Neutrophil (primary cell): ENCODE measurements at regions not wholly inside any gene's neighbourhood (a gene's known extent, or its start where the extent isn't known, plus 50 kb on each side); places are given as distances from the start of the nearest gene placed in this dataset.

Experiments used
- H3K27ac ChIP-seq: fragments of 200-600 bp; sonication (generic); 2 replicates; pipeline ENCODE4 v1.5.1; 2016; ENCODE audit warnings: mild to moderate bottlenecking, moderate library complexity
- H3K27me3 ChIP-seq: fragments of 200-600 bp; sonication (generic); 2 replicates; pipeline ENCODE4 v1.6.0; 2016; ENCODE audit warnings: mild to moderate bottlenecking
- H3K36me3 ChIP-seq: fragments of 200-600 bp; sonication (generic); 2 replicates; pipeline ENCODE4 v1.5.1; 2017
- H3K4me1 ChIP-seq, 2 experiments: fragments of 200-600 bp in 1 of 2; sonication (generic) in 1 of 2; 1 replicate in 1 of 2; 2 replicates in 1 of 2; pipeline versions ENCODE4 v1.5.1 to v1.6.1; 2013 to 2016; ENCODE audit warnings: low read depth in 1 of 2, low read length in 1 of 2, mild to moderate bottlenecking in 1 of 2, moderate library complexity in 1 of 2; ENCODE audit not compliant: control insufficient read depth in 1 of 2, insufficient read depth in 1 of 2
- H3K4me3 ChIP-seq, 2 experiments: fragments of 200-600 bp in 1 of 2; sonication (generic) in 1 of 2; 1 replicate in 1 of 2; 2 replicates in 1 of 2; pipeline ENCODE4 v1.5.1; 2013 to 2016; ENCODE audit warnings: low read depth in 1 of 2, low read length in 1 of 2, mild to moderate bottlenecking in 1 of 2, moderate library complexity in 1 of 2
- H3K9me3 ChIP-seq: fragments of 200-600 bp; sonication (generic); 2 replicates; pipeline ENCODE4 v1.5.1; 2016
- TF ChIP-seq, protein P1 (sequence below): fragments of 200-600 bp; sonication (generic); IDR thresholded peaks from 2 replicates; pipeline ENCODE4 v1.5.1; 2016; ENCODE audit warnings: antibody characterized with exemption

GRCh38 chr17:79165756-79166473 is 91.3 kb downstream of the ENGASE start:
- TF ChIP-seq, protein P1, sequence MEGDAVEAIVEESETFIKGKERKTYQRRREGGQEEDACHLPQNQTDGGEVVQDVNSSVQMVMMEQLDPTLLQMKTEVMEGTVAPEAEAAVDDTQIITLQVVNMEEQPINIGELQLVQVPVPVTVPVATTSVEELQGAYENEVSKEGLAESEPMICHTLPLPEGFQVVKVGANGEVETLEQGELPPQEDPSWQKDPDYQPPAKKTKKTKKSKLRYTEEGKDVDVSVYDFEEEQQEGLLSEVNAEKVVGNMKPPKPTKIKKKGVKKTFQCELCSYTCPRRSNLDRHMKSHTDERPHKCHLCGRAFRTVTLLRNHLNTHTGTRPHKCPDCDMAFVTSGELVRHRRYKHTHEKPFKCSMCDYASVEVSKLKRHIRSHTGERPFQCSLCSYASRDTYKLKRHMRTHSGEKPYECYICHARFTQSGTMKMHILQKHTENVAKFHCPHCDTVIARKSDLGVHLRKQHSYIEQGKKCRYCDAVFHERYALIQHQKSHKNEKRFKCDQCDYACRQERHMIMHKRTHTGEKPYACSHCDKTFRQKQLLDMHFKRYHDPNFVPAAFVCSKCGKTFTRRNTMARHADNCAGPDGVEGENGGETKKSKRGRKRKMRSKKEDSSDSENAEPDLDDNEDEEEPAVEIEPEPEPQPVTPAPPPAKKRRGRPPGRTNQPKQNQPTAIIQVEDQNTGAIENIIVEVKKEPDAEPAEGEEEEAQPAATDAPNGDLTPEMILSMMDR, result no peak

GRCh38 chr17:79164913-79165695 is 90.5 kb downstream of the ENGASE start:
- TF ChIP-seq, protein P1, result no peak

More at GRCh38 chr17:79165756-79166473, 91.3 kb downstream of the ENGASE start:
- Histone ChIP-seq H3K36me3 (no peaks in the 10 kb centered on the region), H3K27me3 (no peaks in the 10 kb centered on the region), H3K4me1 (peaks cover 3 to 17% of the 10 kb centered on the region in 2 experiments), H3K4me3 (no peak overlapping the region), H3K27ac (no peak overlapping the region), H3K9me3 (no peaks in the 10 kb centered on the region)

GRCh38 chr17:79164408-79164807 is 89.8 kb downstream of the ENGASE start:
- Histone ChIP-seq H3K4me3 (no peak overlapping the region), H3K9me3 (no peaks in the 10 kb centered on the region), H3K36me3 (no peaks in the 10 kb centered on the region), H3K27ac (no peak overlapping the region), H3K27me3 (no peaks in the 10 kb centered on the region), H3K4me1 (peaks cover 3 to 15% of the 10 kb centered on the region in 2 experiments)
- TF ChIP-seq, protein P1, result no peak

More at GRCh38 chr17:79164913-79165695, 90.5 kb downstream of the ENGASE start:
- Histone ChIP-seq H3K27me3 (no peaks in the 10 kb centered on the region), H3K27ac (no peak overlapping the region), H3K4me1 (peaks cover 3 to 15% of the 10 kb centered on the region in 2 experiments), H3K36me3 (no peaks in the 10 kb centered on the region), H3K4me3 (no peak overlapping the region), H3K9me3 (no peaks in the 10 kb centered on the region)

- H3K36me3 ChIP-seq, result no peaks in the 10 kb centered on the region
- H3K27ac ChIP-seq, result no peak overlapping the region
- TF ChIP-seq, protein P1, result no peak
- H3K27me3 ChIP-seq, result no peaks in the 10 kb centered on the region
- H3K4me3 ChIP-seq, result no peak overlapping the region
- peaks cover 3 to 15% of the 10 kb centered on the region in 2 experiments for H3K4me1 ChIP-seq
- no peaks in the 10 kb centered on the region for H3K9me3 ChIP-seq
These were observed 88.4 kb downstream of the ENGASE start for GRCh38 chr17:79163071-79163470.

DNA sequence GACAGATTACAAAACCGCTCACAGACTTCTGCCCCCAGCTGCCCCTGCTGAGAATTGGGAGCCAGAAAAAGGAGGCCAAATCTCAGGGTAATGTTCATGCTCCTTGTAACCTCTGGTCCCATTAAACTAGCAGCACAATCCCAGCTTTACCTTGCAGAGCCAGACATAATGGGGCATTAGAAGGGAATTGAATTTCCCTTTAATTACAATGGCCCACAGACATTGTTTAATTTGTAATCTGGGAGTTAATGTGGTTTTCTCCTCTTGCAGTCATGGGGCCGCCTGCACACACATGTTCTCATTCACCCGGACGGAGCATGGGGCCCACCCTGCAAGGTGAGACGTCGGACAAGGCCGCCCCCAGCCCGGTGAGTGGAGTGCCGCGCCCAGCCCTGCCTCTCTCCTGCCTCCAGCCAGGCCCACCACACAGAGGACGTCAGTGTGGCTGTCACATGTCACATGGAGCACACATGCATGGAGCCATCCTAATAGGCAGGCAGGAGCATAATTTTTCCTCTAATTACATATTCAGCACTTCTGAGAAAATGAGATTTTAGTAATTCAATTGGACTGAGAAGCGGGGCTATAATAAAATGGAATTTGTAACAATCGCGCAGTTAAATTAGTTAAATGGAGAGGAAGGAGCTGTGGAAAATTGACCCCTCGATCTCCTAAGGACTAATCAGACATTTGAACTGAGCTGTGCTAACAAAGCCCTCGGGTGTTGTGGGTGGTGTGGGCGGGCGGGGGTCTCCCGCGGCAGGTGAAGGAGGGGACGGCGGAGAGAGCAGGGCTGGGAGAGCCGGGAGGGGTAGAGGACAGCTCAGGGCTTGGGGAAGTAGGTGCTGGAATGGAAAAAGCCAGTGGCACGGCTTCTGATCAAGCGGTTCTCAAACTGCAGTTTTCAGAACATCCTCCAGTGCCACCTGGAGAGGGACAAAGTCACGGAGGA is 87.7 kb downstream of the ENGASE start:
- H3K27me3 ChIP-seq, result no peaks in the 10 kb centered on the region
- TF ChIP-seq, protein P1, result no peak
- H3K27ac ChIP-seq, result no peak overlapping the region

More for the DNA sequence above, 87.7 kb downstream of the ENGASE start:
- Histone ChIP-seq H3K4me3 (no peak overlapping the region), H3K4me1 (peaks cover 3 to 15% of the 10 kb centered on the region in 2 experiments), H3K9me3 (no peaks in the 10 kb centered on the region), H3K36me3 (no peaks in the 10 kb centered on the region)
